Fibroblast of gingiva (primary cell): ENCODE measurements at regions not wholly inside any gene's neighbourhood (a gene's known extent, or its start where the extent isn't known, plus 50 kb on each side); places are given as distances from the start of the nearest gene placed in this dataset.

ENCODE experiments used
- DNase-seq: peaks from one replicate; pipeline ENCODE4 v3.0.0-alpha.2; 2011; ENCODE audit warnings: low read depth

- no peak for DNase-seq
These were observed 624.4 kb upstream of the SOX11 start for GRCh38 chr2:5067816-5068215.

GRCh38 chr2:5070257-5070656 is 621.9 kb upstream of the SOX11 start:
- no peak for DNase-seq

- no peak for DNase-seq
These were observed 617.5 kb upstream of the SOX11 start for GRCh38 chr2:5074733-5075132.

- DNase-seq: no peak
These were observed 615.6 kb upstream of the SOX11 start for GRCh38 chr2:5076599-5076998.

- DNase-seq: no peak
These were observed 614.6 kb upstream of the SOX11 start for GRCh38 chr2:5077479-5078089.

- no peak for DNase-seq
These were observed 608.8 kb upstream of the SOX11 start for GRCh38 chr2:5083402-5083801.

GRCh38 chr2:5089409-5089808 is 602.8 kb upstream of the SOX11 start:
- no peak for DNase-seq

GRCh38 chr2:5093056-5093455 is 599.1 kb upstream of the SOX11 start:
- DNase-seq: no peak

GRCh38 chr2:5093518-5093917 is 598.7 kb upstream of the SOX11 start:
- no peak for DNase-seq

- DNase-seq: no peak
These were observed 598.0 kb upstream of the SOX11 start for GRCh38 chr2:5094192-5094591.

- DNase-seq: no peak
These were observed 593.9 kb upstream of the SOX11 start for GRCh38 chr2:5098286-5098685.

- DNase-seq: no peak
These were observed 589.4 kb upstream of the SOX11 start for GRCh38 chr2:5102823-5103222.

- DNase-seq: no peak
These were observed 580.6 kb upstream of the SOX11 start for GRCh38 chr2:5111581-5111980.

- no peak for DNase-seq
These were observed 573.1 kb upstream of the SOX11 start for GRCh38 chr2:5119046-5119445.

- DNase-seq: no peak
These were observed 571.1 kb upstream of the SOX11 start for GRCh38 chr2:5121121-5121520.

GRCh38 chr2:5121642-5122041 is 570.5 kb upstream of the SOX11 start:
- no peak for DNase-seq

- no peak for DNase-seq
These were observed 568.5 kb upstream of the SOX11 start for GRCh38 chr2:5123582-5124196.

GRCh38 chr2:5125017-5125730 is 567.0 kb upstream of the SOX11 start:
- no peak for DNase-seq

GRCh38 chr2:5132281-5132680 is 559.9 kb upstream of the SOX11 start:
- DNase-seq: no peak

- DNase-seq: peak; percentile 36
These were observed 551.8 kb upstream of the SOX11 start for GRCh38 chr2:5140347-5140746.

- no peak for DNase-seq
These were observed 548.0 kb upstream of the SOX11 start for GRCh38 chr2:5144159-5144558.

GRCh38 chr2:5145053-5145452 is 547.1 kb upstream of the SOX11 start:
- DNase-seq: no peak

GRCh38 chr2:5145801-5146200 is 546.4 kb upstream of the SOX11 start:
- DNase-seq: no peak
